ENCODE measurements at regions not wholly inside any gene's neighbourhood (a gene's known extent, or its start where the extent isn't known, plus 50 kb on each side); places are given as distances from the start of the nearest gene placed in this dataset.

DNA sequence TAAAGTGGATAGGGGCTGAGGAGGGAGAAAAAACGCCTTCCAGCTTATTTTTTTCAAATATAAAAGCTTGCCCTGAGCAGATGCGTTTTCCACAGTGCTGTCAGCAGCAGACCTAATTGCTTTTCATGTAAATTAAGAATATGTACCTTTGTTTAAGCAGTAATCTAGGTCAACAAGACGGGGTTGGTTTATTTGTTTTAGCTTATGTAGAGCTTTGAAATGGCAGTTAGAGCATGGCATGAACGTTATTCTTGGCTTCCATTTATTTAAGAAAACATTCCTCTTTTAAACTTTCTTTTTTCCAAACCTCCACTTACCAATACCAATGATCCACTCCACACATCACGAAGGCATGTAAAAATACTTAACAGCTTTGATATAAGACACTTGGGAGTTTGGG, 220.3 kb upstream of the TENM3 start:
- Histone ChIP-seq H4K8ac (ENCODE audit: low read depth, low read length) (no peak overlapping the region), H3K56ac (ENCODE audit: low read length) (no peak overlapping the region), H3K4ac (ENCODE audit: low read depth, low read length) (no peak overlapping the region), H3K9ac (ENCODE audit: low read length) (no peak overlapping the region), H2BK5ac (ENCODE audit: low read length) (no peak overlapping the region), H3K4me2 (ENCODE audit: low read length) (no peak overlapping the region), H2BK15ac (replicated peaks; ENCODE audit: low read depth) (no peak overlapping the region), H2AK5ac (ENCODE audit: low read length) (no peak overlapping the region), H3K36me3 (ENCODE audit: control insufficient read depth, insufficient read depth, low read length) (no peaks in the 10 kb centered on the region), H3K27me3 (ENCODE audit: insufficient read depth, low read length, poor library complexity) (no peaks in the 10 kb centered on the region), H3K4me3 (ENCODE audit: low read length) (no peak overlapping the region), H3K18ac (ENCODE audit: low read length) (no peak overlapping the region), H3K23ac (ENCODE audit: low read length) (no peak overlapping the region), H3K79me2 (ENCODE audit: control insufficient read depth, insufficient read depth, low read length) (no peaks in the 10 kb centered on the region), H2BK120ac (ENCODE audit: low read depth, low read length) (no peak overlapping the region), H3K79me1 (ENCODE audit: low read length) (no peaks in the 10 kb centered on the region), H3K27ac (ENCODE audit: low read depth, low read length) (no peak overlapping the region), H4K5ac (ENCODE audit: low read length) (no peak overlapping the region), H3K4me1 (ENCODE audit: control insufficient read depth, low read depth, low read length) (no peaks in the 10 kb centered on the region)
- DNase-seq: no peak
- 100% methylated on average over 1 of the region's 5 CpGs for WGBS (ENCODE audit: extremely low coverage, insufficient coverage, low lambda C conversion rate)

DNA sequence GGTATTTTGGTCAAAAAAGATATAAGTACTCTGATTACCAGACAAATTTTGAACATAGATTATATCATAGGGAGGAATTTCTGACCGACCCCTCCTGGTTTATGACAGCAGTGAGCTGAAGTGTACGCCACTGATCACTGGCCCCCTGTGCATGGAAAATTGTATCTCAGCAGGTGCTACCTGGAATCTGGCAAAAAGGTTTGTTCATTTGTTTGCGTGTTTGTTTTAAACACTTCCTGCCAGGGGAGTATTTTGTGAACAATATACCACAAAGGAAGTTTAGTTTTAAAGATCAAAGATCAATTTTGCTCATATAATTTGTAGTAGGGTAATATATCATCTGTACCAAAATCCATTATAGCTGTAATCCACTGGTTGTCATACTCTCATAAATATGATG, 219.7 kb upstream of the TENM3 start:
- Histone ChIP-seq H3K56ac (ENCODE audit: low read length) (no peak overlapping the region), H2BK5ac (ENCODE audit: low read length) (no peak overlapping the region), H3K79me2 (ENCODE audit: control insufficient read depth, insufficient read depth, low read length) (no peaks in the 10 kb centered on the region), H4K5ac (ENCODE audit: low read length) (no peak overlapping the region), H3K23ac (ENCODE audit: low read length) (no peak overlapping the region), H3K27ac (ENCODE audit: low read depth, low read length) (no peak overlapping the region), H3K4me3 (ENCODE audit: low read length) (no peak overlapping the region), H4K8ac (ENCODE audit: low read depth, low read length) (no peak overlapping the region), H2AK5ac (ENCODE audit: low read length) (no peak overlapping the region), H3K4me2 (ENCODE audit: low read length) (no peak overlapping the region), H3K4ac (ENCODE audit: low read depth, low read length) (no peak overlapping the region), H3K36me3 (ENCODE audit: control insufficient read depth, insufficient read depth, low read length) (no peaks in the 10 kb centered on the region), H3K18ac (ENCODE audit: low read length) (no peak overlapping the region), H2BK15ac (replicated peaks; ENCODE audit: low read depth) (no peak overlapping the region), H3K9ac (ENCODE audit: low read length) (no peak overlapping the region), H3K4me1 (ENCODE audit: control insufficient read depth, low read depth, low read length) (no peaks in the 10 kb centered on the region), H3K79me1 (ENCODE audit: low read length) (no peaks in the 10 kb centered on the region), H3K27me3 (ENCODE audit: insufficient read depth, low read length, poor library complexity) (no peaks in the 10 kb centered on the region), H2BK120ac (ENCODE audit: low read depth, low read length) (no peak overlapping the region)
- DNase-seq: no peak
- WGBS (ENCODE audit: extremely low coverage, insufficient coverage, low lambda C conversion rate): no CpG with 5 or more reads among the region's 3 CpGs

DNA sequence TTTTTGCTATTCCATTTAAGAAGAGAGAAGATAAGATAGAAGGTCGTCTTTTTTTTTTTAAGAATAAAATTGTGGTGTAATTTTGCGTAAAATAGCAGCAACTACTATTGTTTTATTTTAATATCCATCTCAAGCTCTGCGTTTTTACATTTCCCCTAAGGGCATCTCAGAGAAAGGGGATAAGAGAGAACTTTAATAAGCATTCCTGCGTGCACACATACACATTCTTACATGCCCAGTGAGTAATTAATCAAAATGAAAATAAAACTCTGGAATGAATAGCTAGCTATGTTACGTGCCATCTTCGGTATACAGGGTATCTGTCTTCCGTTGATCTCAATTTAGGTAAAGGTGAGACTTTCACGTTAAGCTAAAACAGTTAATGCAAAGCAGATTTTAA, 200.3 kb upstream of the TENM3 start:
- no peak overlapping the region for H2BK120ac ChIP-seq (ENCODE audit: low read depth, low read length)
- H3K4me2 ChIP-seq (ENCODE audit: low read length): no peak overlapping the region
- 100% methylated on average over 1 of the region's 8 CpGs for WGBS (ENCODE audit: extremely low coverage, insufficient coverage, low lambda C conversion rate)

DNA sequence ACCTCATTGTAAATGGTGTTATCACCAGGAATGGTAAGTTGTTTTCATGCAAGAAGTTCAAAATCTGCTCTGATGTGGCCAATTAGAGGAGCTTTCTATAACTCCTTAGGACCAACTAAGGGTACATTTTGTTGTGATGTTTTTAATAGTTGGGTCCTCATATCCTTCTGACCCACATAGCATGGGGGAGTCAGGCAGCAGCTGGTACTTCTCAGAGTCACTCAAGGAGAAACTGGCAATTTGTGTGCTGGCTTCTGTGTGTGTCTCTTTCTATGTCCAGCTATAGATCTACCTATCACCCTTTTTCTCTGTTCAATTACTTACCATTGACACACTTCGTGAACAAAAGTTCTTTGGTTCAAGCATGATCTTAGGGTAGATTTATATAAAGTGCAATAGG, 194.3 kb upstream of the TENM3 start:
- no peaks in the 10 kb centered on the region for H3K79me2 ChIP-seq (ENCODE audit: control insufficient read depth, insufficient read depth, low read length)

More for the DNA sequence above, 200.3 kb upstream of the TENM3 start:
- Histone ChIP-seq H3K79me1 (ENCODE audit: low read length) (no peaks in the 10 kb centered on the region), H3K27ac (ENCODE audit: low read depth, low read length) (no peak overlapping the region), H3K27me3 (ENCODE audit: insufficient read depth, low read length, poor library complexity) (no peaks in the 10 kb centered on the region), H2BK15ac (replicated peaks; ENCODE audit: low read depth) (no peak overlapping the region), H3K23ac (ENCODE audit: low read length) (no peak overlapping the region), H3K18ac (ENCODE audit: low read length) (no peak overlapping the region), H3K36me3 (ENCODE audit: control insufficient read depth, insufficient read depth, low read length) (no peaks in the 10 kb centered on the region), H2BK5ac (ENCODE audit: low read length) (no peak overlapping the region), H3K4me1 (ENCODE audit: control insufficient read depth, low read depth, low read length) (no peaks in the 10 kb centered on the region), H4K5ac (ENCODE audit: low read length) (no peak overlapping the region), H3K4ac (ENCODE audit: low read depth, low read length) (no peak overlapping the region), H3K9ac (ENCODE audit: low read length) (no peak overlapping the region), H3K79me2 (ENCODE audit: control insufficient read depth, insufficient read depth, low read length) (no peaks in the 10 kb centered on the region), H3K56ac (ENCODE audit: low read length) (no peak overlapping the region), H4K8ac (ENCODE audit: low read depth, low read length) (no peak overlapping the region), H2AK5ac (ENCODE audit: low read length) (no peak overlapping the region), H3K4me3 (ENCODE audit: low read length) (no peak overlapping the region)
- no peak for DNase-seq

DNA sequence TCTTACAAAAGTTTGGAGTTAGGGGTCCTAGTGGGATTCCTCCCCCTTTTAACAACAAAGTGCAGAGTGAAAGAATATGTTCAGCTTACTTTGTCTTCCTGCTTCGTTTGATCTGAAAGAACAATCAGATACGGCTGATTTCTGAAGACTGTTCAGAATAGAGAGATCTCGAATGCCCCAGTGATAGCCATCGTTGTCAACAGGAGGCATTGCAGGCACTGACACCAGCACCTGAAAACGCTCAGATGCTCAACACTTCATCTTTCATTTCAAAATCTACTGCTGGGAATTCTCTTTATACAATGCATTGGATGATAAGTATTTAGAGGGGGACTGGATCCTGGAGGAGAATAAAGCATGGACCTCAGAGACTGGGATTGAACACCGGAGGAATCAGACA, 186.3 kb upstream of the TENM3 start:
- no CpG with 5 or more reads among the region's 6 CpGs for WGBS (ENCODE audit: extremely low coverage, insufficient coverage, low lambda C conversion rate)
- DNase-seq: no peak

More for the DNA sequence above, 194.3 kb upstream of the TENM3 start:
- H3K4me1 ChIP-seq (ENCODE audit: control insufficient read depth, low read depth, low read length): no peaks in the 10 kb centered on the region
- H2BK120ac ChIP-seq (ENCODE audit: low read depth, low read length): no peak overlapping the region
- no peaks in the 10 kb centered on the region for H3K79me1 ChIP-seq (ENCODE audit: low read length)
- H3K4me3 ChIP-seq (ENCODE audit: low read length): no peak overlapping the region
- WGBS (ENCODE audit: extremely low coverage, insufficient coverage, low lambda C conversion rate): no CpG with 5 or more reads among the region's 1 CpG
- no peak overlapping the region for H3K18ac ChIP-seq (ENCODE audit: low read length)
- H3K23ac ChIP-seq (ENCODE audit: low read length): no peak overlapping the region
- no peak overlapping the region for H4K5ac ChIP-seq (ENCODE audit: low read length)
- no peak overlapping the region for H2BK15ac ChIP-seq (replicated peaks; ENCODE audit: low read depth)
- H3K9ac ChIP-seq (ENCODE audit: low read length): no peak overlapping the region
- no peak for DNase-seq
- H3K27me3 ChIP-seq (ENCODE audit: insufficient read depth, low read length, poor library complexity): no peaks in the 10 kb centered on the region
- no peak overlapping the region for H3K4me2 ChIP-seq (ENCODE audit: low read length)
- H3K4ac ChIP-seq (ENCODE audit: low read depth, low read length): no peak overlapping the region
- H3K36me3 ChIP-seq (ENCODE audit: control insufficient read depth, insufficient read depth, low read length): no peaks in the 10 kb centered on the region
- no peak overlapping the region for H3K27ac ChIP-seq (ENCODE audit: low read depth, low read length)
- no peak overlapping the region for H3K56ac ChIP-seq (ENCODE audit: low read length)
- peak overlapping the region; percentile 6 for H4K8ac ChIP-seq (ENCODE audit: low read depth, low read length)
- H2BK5ac ChIP-seq (ENCODE audit: low read length): no peak overlapping the region
- no peak overlapping the region for H2AK5ac ChIP-seq (ENCODE audit: low read length)

DNA sequence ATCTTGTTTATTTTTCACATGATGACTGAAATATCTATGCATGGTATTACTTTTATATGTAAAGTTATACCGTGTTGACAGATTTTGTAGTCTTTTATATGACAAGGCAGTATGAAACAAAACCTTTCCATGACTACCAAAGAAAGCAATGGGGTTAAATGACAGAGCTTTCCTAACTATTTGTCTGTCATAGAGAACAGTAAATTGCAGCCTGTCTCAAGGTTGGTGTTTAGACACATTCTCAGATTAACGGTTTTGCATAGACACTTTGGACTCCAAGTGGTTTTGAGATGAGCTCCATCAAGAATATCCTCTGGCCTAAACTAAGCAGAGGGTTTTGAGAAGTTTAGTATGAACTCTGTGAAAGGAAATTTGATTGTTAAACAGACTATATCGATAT, 180.7 kb upstream of the TENM3 start:
- Histone ChIP-seq H3K27me3 (ENCODE audit: insufficient read depth, low read length, poor library complexity) (no peaks in the 10 kb centered on the region), H3K56ac (ENCODE audit: low read length) (no peak overlapping the region), H4K8ac (ENCODE audit: low read depth, low read length) (no peak overlapping the region), H3K4ac (ENCODE audit: low read depth, low read length) (no peak overlapping the region), H4K5ac (ENCODE audit: low read length) (no peak overlapping the region), H2BK15ac (replicated peaks; ENCODE audit: low read depth) (no peak overlapping the region), H3K27ac (ENCODE audit: low read depth, low read length) (no peak overlapping the region), H3K23ac (ENCODE audit: low read length) (no peak overlapping the region), H3K79me1 (ENCODE audit: low read length) (no peaks in the 10 kb centered on the region), H3K9ac (ENCODE audit: low read length) (no peak overlapping the region), H3K4me2 (ENCODE audit: low read length) (no peak overlapping the region), H2AK5ac (ENCODE audit: low read length) (no peak overlapping the region), H3K36me3 (ENCODE audit: control insufficient read depth, insufficient read depth, low read length) (no peaks in the 10 kb centered on the region), H3K4me1 (ENCODE audit: control insufficient read depth, low read depth, low read length) (no peaks in the 10 kb centered on the region), H3K18ac (ENCODE audit: low read length) (no peak overlapping the region), H3K4me3 (ENCODE audit: low read length) (no peak overlapping the region), H2BK5ac (ENCODE audit: low read length) (no peak overlapping the region), H2BK120ac (ENCODE audit: low read depth, low read length) (no peak overlapping the region), H3K79me2 (ENCODE audit: control insufficient read depth, insufficient read depth, low read length) (no peaks in the 10 kb centered on the region)
- DNase-seq: no peak
- no CpG with 5 or more reads among the region's 3 CpGs for WGBS (ENCODE audit: extremely low coverage, insufficient coverage, low lambda C conversion rate)

More for the DNA sequence above, 186.3 kb upstream of the TENM3 start:
- Histone ChIP-seq H4K5ac (ENCODE audit: low read length) (no peak overlapping the region), H3K79me2 (ENCODE audit: control insufficient read depth, insufficient read depth, low read length) (no peaks in the 10 kb centered on the region), H3K23ac (ENCODE audit: low read length) (no peak overlapping the region), H3K4ac (ENCODE audit: low read depth, low read length) (no peak overlapping the region), H3K27ac (ENCODE audit: low read depth, low read length) (no peak overlapping the region), H2AK5ac (ENCODE audit: low read length) (no peak overlapping the region), H3K27me3 (ENCODE audit: insufficient read depth, low read length, poor library complexity) (no peaks in the 10 kb centered on the region), H3K79me1 (ENCODE audit: low read length) (no peaks in the 10 kb centered on the region), H2BK15ac (replicated peaks; ENCODE audit: low read depth) (no peak overlapping the region), H3K4me1 (ENCODE audit: control insufficient read depth, low read depth, low read length) (no peaks in the 10 kb centered on the region), H2BK5ac (ENCODE audit: low read length) (no peak overlapping the region), H3K18ac (ENCODE audit: low read length) (no peak overlapping the region), H3K56ac (ENCODE audit: low read length) (no peak overlapping the region), H3K36me3 (ENCODE audit: control insufficient read depth, insufficient read depth, low read length) (no peaks in the 10 kb centered on the region), H3K9ac (ENCODE audit: low read length) (no peak overlapping the region), H2BK120ac (ENCODE audit: low read depth, low read length) (no peak overlapping the region), H3K4me2 (ENCODE audit: low read length) (no peak overlapping the region), H4K8ac (ENCODE audit: low read depth, low read length) (no peak overlapping the region), H3K4me3 (ENCODE audit: low read length) (no peak overlapping the region)

All from mesendoderm (in vitro differentiated cells).